Embryonic facial prominence (tissue), 1 donor: ENCODE measurements at regions not wholly inside any gene's neighbourhood (a gene's known extent, or its start where the extent isn't known, plus 50 kb on each side); places are given as distances from the start of the nearest gene placed in this dataset.
"Not testable (repeated sequence)": the region's sequence is repeated elsewhere in the genome, so short reads cannot be mapped to it uniquely, and the experiment has no call there.

ENCODE experiments used
- DNase-seq: peaks from one replicate; pipeline ENCODE4 v3.0.0-alpha.2; 2016; ENCODE audit errors: extremely low spot score

DNA sequence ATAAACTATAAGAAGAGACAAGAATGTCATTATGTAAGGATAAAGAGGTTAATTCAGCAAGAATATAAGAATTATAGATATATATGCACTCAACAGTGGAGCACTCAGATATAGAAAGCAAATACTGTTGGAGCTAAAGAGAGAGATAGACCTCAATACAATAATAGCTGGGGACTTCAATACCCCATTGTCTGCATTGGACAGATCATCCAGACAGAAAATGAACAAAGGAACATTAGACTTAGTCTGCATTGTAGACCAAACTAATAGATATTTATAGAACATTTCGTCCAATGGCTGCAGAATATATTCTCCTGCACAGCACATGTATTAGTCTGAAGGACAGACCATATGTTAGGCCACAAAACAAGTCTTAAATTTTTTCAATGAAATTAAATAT lies 777.1 kb downstream of the CDH18 start:
- DNase-seq = no peak

DNA sequence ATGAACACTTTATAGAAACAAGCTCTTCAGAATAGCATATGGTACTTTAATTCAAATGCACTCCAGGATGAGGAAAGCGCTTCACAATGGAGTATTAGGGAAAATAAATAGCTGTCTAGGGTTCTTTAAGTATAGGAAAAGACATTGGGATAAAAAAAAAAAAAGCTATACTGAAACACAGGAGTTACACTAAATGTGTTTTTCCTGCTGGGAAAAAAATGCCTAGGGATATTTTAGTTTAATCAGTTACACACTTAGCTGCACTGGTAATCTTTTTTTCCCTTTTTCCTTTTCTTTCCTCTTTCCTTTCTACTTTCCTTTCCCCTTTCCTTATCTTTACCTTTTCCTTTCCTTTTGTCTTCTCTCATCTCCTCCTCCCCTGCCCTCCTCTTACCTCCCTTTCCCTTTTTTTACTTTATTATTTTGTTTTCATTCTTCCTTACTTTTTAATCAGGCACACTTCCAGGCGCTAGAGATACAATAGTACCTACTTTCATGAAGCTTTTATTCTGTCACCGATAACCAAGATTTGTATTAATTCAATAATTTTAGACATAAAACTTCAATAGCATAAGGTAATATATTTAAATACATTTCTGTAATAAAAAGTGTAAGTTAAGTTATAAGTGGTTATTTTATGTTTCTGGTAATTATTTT lies 758.7 kb downstream of the CDH18 start:
- no peak for DNase-seq

GRCh38 chr5:19233573-19233972 lies 754.4 kb downstream of the CDH18 start:
- DNase-seq = no peak

GRCh38 chr5:19235101-19235584 lies 752.9 kb downstream of the CDH18 start:
- no peak for DNase-seq

DNA sequence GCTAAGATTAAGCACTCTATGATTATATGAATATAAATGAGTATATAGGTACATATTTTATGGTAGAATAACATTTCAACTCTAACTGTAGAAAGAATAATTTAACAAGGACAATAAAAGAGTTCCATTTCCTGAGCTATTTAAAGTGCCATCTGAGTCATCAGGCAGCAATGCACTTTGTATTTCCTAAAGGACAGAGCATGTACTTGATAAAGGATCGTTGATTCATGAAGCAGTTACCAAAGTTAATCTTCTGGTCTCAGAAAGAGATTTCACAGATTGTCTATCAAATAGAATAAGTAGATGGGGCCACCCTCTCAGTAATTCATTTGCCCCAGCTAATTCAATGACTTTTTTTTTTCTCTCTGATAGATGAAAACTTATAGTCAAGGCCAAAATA lies 747.8 kb downstream of the CDH18 start:
- DNase-seq = no peak

DNA sequence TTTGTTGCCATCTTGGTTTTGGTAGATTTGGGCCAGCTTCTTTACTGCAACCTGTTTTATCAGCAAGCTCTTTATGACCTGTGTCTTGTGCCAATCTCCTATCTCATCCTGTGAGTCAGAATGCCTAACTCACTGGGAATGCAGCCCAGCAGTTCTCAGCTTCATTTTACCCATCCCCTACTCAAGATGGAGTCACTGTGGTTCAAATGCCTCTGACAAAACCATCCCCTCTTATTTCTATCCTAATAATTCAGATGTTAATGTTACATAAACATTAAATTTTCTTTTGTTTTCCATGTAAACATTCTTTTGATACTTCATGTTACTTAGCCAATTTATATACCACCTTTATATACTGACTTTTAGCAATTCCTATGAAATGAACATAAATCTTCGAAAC lies 746.3 kb downstream of the CDH18 start:
- no peak for DNase-seq

GRCh38 chr5:19246191-19246590 lies 741.8 kb downstream of the CDH18 start:
- not testable (repeated sequence) for DNase-seq

DNA sequence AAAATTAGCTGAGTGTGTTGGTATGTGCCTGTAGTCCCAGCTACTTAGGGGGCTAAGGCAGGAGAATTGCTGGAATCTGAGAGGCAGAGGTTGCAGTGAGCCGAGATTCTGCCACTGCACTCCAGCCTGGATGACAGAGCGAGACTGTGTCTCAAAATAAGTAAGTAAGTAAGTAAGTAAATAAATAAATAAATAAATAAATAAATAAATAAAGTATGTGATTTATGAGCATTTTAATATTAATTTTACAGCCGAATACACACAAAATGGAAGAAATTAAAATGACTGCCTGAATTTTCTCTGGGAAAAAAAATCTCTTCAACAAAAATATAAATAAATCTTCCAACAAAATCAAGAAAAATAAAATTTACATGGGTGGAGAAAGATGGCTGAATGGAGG lies 740.7 kb downstream of the CDH18 start:
- no peak for DNase-seq

- DNase-seq = no peak
Observed at GRCh38 chr5:19256036-19256435, 732.0 kb downstream of the CDH18 start.

- no peak for DNase-seq
Observed at GRCh38 chr5:19258686-19259085, 729.3 kb downstream of the CDH18 start.

- no peak for DNase-seq
Observed at GRCh38 chr5:19261879-19262278, 726.1 kb downstream of the CDH18 start.

- DNase-seq = no peak
Observed at GRCh38 chr5:19264821-19265220, 723.2 kb downstream of the CDH18 start.

DNA sequence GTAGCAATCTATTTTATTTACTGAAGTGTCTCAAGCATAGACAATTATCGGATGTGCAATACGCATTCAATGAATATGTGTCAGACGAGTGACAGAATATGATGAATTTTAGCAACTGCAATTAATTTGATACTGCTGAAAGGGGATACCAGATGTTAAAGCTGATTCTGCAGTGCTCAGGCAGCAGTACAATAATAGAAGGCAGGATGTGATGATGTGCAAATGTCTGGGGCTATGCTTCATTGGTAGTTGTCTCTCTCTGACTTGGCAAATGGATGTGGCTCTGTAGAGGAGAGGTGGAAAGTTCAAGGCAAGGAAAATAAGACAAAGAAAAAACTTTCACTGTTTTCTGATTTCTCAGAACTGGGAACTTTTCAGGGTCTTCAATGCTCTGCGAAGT lies 721.2 kb downstream of the CDH18 start:
- no peak for DNase-seq

- DNase-seq = no peak
Observed at GRCh38 chr5:19270153-19270552, 717.8 kb downstream of the CDH18 start.

DNA sequence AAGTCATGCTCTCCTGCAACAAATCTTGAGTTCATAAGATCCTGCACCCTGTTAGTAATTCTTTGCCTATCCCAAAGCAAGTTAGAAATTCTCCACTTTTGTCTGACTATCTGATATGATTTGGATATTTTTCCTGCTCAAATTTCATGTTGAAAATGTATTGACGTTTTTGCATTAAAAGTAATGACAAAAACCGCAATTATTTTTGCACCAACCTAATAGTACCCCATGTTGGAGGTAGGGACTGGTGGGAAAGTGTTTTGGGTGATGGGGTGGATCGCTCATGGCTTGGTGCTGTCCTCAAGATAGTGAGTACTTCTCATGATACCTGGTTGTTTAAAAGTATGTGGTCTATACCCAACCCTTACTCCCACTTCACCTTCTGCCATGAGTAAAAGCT lies 713.4 kb downstream of the CDH18 start:
- DNase-seq = no peak

DNA sequence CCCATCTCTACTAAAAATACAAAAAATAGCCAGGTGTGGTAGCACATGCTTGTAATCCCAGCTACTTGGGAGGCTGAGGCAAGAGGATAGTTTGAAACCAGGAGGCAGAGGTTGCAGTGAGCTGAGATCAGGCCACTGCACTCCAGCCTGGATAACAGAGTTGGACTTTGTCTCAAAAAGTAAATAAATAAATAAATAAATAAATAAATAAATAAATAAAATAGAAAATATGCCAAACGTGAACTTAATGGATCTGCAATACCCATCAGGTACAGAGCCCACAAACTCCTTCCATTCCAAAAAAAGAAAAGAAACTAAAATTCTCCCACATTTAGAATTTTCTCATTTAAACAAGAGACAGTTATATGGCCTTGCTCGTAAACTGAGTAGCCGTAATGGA lies 702.7 kb downstream of the CDH18 start:
- no peak for DNase-seq

GRCh38 chr5:19287548-19288277 lies 700.3 kb downstream of the CDH18 start:
- DNase-seq = not testable (repeated sequence)

- DNase-seq = not testable (repeated sequence)
Observed at GRCh38 chr5:19288311-19288710, 699.7 kb downstream of the CDH18 start.

- no peak for DNase-seq
Observed at GRCh38 chr5:19297934-19298333, 690.1 kb downstream of the CDH18 start.

DNA sequence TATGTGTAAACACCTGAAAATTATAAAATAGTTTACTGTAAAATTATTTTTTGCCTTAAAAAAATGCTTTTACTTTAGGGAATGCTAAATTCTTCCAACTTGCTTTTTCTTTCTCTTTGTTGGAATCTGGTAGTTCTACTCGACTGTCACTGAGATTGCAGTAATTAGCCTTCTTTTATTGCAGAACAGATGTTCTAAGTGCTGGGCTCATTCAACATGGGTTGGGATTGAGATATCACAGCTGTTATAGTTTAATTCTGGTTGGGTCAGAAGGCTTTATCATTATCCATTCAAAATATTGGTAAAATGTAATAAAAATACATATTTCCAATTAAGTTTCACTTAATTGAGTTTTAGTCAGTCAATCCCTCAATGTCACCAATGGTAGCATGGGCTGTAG lies 686.7 kb downstream of the CDH18 start:
- DNase-seq = no peak

DNA sequence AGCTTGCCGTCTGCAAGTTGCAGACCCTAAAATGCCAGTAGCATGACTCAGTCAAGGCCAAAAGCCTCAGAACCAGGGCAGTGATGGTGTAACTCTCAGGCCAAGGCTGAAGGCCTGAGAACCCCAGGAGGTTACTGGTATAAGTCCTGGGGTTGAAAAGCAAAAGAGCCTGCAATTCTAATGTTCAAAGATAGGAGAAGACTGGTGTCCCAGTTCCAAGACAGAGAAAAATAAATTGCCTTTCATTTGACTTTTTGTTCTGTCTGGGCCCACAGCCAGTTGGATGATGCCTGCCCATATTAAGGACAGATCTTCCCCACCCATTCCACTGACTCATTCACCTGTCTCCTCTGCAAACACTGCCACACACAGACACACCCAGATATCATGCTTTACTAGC lies 673.2 kb downstream of the CDH18 start:
- no peak for DNase-seq

DNA sequence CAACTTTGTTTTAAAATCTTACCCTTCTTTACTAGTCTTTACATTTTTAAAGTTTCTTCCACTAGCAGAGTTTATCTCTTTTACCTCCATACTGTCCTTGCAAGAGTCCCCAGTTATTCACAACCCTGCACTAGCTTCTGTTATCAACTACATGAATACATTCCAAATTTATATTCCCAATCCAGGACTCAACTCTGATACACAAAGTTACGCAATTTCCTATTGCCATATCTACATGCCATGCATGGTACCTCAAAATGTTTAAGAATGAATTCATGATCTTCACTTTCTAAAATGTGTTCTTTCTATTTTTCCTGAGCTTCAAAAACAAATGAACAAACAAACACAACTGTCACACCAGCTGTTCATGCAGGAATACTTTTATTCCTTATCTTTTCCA lies 668.7 kb downstream of the CDH18 start:
- no peak for DNase-seq

DNA sequence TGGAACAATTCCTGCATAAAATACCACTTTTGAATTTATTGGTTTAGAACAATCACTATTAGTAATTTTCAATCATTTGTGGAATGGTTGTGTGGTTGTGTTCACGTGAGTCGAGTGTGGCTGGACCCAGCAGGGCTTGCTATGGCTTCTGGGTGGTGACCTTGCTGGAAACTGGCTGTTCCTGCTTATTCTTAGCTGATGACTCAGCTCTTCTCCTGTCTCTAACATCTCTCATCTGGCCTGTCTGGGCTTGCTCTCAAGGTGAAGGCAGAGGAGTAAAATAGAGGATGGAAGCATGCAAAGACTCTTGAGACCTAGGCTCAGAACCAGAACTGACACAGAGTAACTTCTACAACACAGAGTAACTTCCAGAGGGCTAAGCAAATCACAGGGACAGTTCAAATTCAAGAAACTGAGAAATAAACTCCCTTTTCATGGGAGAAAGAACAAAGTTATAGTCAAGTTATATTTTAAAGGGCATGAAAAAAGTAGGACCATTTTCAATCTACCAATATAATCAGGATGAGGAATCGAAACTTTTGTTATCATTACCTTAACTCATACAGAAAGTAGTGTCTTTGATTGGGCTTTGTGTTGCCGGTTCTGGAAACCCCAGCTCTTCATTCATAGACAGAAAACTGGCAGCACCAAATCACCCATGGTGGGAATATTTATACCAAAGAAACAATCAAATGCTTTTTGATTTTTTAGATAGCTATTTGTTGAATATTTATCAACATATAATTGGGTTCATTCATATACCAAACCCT lies 665.1 kb downstream of the CDH18 start:
- DNase-seq = no peak
